HG03521 (cell line): ENCODE measurements at regions not wholly inside any gene's neighbourhood (a gene's known extent, or its start where the extent isn't known, plus 50 kb on each side); places are given as distances from the start of the nearest gene placed in this dataset.
"Not testable (repeated sequence)": the region's sequence is repeated elsewhere in the genome, so short reads cannot be mapped to it uniquely, and the experiment has no call there.

Experiments
- ATAC-seq: cut with Tn5 transposase; IDR thresholded peaks from one replicate; pipeline ENCODE4 v1.9.1; 2021; ENCODE audit warnings: mild to moderate bottlenecking, moderate library complexity; ENCODE audit not compliant: unreplicated experiment

DNA sequence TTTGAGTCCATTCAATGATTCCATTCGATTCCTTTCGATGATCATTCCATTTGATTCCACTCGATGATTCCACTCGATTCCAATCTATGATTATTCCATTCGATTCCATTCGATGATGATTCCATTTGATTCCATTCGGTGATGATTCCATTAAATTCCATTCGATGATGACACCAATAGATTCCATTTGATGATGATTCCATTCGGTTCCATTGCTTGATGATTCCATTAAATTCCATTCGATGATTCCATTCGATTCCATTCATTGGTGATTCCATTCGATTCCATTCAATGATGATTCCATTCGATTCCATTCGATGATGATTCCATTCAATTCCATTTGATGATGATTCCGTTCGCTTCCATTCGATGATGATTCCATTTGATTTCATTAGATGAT lies 1104.1 kb downstream of the RPIA start:
- not testable (repeated sequence) for ATAC-seq

DNA sequence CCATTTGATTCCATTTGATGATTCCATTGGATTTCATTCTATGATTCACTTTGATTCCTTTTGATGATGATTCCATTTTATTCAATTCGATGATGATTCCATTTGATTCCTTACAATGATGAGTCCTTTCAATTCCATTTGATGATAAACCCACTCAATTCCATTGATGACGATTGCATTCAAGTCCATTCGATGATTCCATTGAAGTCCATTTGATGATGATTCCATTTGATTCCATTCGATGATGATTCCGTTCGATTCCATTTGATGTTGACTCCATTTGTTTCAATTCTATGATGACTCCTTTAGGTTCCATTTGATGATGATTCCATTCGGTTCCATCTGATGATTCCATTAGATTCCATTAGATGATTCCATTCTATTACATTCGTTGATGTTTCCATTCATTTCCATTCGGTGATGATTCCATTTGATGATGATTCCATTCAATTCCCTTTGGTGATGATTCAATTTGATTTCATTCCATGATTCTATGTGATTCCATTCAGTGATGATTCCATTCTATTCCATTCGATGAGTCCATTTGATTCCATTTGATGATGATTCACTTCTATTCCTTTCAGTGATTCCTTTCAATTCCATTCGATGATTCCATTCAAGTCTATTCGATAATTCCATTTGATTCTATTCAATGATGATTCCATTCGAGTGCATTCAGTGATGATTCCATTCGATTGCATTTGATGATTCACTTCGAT lies 1106.0 kb downstream of the RPIA start:
- no peak for ATAC-seq

DNA sequence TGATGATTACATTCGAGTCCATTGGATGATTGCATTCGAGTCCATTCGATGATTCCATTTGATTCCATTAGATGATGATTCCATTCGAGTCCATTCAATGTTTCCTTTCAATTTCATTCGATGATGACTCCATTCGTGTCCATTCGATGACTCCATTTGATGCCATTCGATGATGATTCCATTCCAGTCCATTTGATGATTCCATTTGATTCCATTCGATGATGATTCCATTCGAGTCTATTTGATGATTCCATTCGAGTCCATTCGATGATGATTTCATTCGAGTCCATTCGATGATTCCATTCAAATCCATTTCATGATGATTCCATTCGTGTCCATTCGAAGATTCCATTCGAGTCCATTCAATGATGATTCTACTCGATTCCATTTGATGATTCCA lies 1109.7 kb downstream of the RPIA start:
- not testable (repeated sequence) for ATAC-seq

DNA sequence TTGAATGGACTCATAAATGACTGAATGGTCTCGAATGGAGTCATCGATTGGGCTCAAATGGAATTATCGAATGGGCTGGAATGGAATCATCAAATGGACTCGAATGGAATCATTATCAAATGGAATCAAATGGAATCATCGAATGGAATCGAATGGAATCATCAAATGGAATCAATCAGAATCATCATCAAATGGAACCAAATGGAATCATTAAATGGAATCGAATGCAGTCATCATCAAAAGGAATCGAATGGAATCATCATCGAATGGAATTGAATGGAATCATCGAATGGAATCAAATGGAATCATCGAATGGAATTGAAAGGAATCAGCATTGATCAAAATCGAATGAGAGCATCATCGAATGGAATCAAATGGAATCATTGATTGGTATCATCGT lies 1114.9 kb downstream of the RPIA start:
- ATAC-seq: not testable (repeated sequence)

DNA sequence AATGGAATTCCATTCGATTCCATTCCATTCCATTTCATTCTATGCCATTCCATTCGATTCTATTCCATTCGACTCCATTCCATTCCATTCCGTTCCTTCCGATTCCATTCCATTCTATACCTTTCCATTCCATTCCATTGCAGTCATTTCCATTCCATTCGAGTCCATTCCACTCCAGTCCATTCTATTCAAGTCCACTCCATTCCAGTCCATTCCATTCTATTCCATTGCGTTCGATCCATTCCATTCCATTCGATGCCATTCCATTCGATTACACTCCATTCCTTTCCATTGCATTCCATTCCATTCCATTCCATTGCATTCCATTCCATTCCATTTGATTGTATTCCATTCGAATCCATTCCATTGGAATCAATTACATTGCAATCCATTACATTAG lies 1119.8 kb downstream of the RPIA start:
- no peak for ATAC-seq

- not testable (repeated sequence) for ATAC-seq
Measured at GRCh38 chr2:89811910-89812309, 1120.4 kb downstream of the RPIA start.

GRCh38 chr2:89814359-89814758 lies 1122.9 kb downstream of the RPIA start:
- not testable (repeated sequence) for ATAC-seq

GRCh38 chr2:89818873-89819272 lies 1127.4 kb downstream of the RPIA start:
- ATAC-seq: no peak

DNA sequence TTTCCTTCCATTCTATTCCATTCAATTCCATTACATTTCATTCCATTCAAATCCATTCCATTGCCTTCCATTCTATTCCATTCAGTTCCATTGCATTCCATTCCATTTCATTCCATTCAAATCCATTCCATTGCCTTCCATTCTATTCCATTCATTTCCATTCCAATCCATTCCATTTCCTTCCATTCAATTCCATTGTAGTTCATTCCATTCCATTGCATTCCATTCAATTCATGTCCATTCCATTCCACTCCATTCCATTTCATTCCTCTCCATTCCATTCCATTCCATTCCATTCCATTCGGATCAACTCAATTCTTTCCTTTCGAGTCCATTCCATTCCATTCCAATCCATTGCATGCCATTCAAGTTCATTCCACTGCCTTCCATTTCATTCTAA lies 1128.3 kb downstream of the RPIA start:
- ATAC-seq: no peak

DNA sequence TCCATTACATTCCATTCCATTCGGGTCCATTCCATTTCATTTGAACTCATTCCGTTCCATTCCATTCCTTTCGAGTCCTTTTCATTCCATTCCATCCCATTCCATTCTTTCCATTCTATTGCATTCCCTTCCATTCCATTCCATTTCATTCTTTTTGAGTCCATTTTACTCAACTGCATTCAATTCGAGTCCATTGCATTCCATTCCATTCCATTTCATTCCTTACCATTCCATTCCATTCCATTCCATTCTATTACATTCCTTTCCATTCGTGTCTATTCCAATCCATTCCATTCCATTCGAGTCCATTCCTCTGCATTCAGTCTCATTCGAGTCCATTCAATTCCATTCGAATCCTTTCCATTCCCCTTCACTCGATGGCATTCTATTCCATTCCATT lies 1128.8 kb downstream of the RPIA start:
- ATAC-seq: no peak

GRCh38 chr2:89821455-89821945 lies 1130.0 kb downstream of the RPIA start:
- no peak for ATAC-seq

- not testable (repeated sequence) for ATAC-seq
Measured at GRCh38 chr2:89822342-89822741, 1130.9 kb downstream of the RPIA start.

DNA sequence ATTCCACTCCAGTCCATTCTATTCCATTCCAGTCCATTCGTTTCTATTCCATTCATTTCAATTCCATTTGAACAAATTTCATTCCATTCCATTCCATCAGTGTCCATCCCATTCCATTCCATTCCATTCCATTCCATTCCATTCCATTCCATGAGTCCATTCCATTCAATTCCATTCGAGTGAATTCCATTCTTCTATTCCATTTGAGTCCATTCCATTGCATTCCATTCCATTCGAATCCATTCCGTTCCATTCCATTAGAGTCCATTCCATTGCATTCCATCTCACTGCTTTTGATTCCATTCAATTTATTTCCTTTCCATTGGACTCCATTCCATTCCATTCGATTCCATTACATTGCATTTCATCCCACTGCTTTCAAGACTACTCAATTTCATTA lies 1132.1 kb downstream of the RPIA start:
- no peak for ATAC-seq

DNA sequence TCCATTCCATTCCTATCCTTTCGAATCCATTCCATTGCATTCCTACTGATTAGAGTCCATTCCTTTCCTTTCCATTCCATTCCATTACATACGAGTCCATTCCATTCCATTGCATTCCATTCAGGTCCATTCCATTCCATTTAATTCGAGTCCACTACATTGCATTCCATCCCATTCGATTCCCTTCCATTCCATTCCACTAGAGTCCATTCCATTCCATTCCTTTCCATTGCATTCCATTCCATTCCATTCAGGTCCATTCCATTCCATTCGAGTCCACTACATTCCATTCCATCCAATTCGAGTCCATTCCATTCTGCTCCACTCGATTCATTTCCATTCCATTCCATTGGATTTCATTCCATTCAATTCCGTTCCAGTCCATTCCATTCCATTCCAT lies 1133.6 kb downstream of the RPIA start:
- ATAC-seq: no peak

DNA sequence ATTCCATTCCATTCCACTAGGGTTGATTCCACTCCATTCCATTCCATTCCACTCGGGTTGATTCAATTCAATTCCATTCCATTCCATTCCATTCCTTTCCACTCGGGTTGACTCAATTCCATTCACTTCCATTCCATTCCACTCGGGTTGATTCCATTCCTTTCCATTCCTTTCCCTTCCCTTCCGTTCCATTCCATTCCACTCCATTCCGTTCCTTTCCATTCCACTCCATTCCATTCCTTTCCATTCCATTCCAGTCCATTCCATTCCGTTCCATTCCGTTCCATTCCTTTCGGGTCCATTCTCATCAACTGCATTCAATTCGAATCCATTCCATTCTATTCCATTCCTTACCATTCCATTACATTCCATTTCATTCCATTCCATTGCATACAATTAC lies 1135.3 kb downstream of the RPIA start:
- ATAC-seq: not testable (repeated sequence)

DNA sequence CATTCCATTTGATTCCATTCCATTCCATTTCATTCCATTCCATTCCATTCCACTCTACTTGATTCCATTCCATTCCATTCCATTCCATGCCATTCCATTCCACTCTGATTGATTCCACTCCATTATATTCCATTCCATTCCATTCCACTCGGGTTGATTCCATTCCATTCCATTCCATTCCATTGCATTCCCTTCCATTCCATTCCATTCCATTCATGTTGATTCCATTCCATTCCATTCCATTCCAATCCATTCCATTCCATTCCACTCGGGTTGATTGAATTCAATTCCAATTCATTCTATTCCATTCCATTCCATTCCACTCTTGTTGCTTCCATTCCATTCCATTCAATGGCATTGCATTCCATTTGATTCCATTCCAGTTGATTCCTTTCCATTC lies 1136.4 kb downstream of the RPIA start:
- ATAC-seq: not testable (repeated sequence)

GRCh38 chr2:89828416-89828815 lies 1136.9 kb downstream of the RPIA start:
- not testable (repeated sequence) for ATAC-seq

GRCh38 chr2:89828961-89829631 lies 1137.6 kb downstream of the RPIA start:
- ATAC-seq: peak; percentile 25

GRCh38 chr2:89829828-89830227 lies 1138.4 kb downstream of the RPIA start:
- no peak for ATAC-seq

DNA sequence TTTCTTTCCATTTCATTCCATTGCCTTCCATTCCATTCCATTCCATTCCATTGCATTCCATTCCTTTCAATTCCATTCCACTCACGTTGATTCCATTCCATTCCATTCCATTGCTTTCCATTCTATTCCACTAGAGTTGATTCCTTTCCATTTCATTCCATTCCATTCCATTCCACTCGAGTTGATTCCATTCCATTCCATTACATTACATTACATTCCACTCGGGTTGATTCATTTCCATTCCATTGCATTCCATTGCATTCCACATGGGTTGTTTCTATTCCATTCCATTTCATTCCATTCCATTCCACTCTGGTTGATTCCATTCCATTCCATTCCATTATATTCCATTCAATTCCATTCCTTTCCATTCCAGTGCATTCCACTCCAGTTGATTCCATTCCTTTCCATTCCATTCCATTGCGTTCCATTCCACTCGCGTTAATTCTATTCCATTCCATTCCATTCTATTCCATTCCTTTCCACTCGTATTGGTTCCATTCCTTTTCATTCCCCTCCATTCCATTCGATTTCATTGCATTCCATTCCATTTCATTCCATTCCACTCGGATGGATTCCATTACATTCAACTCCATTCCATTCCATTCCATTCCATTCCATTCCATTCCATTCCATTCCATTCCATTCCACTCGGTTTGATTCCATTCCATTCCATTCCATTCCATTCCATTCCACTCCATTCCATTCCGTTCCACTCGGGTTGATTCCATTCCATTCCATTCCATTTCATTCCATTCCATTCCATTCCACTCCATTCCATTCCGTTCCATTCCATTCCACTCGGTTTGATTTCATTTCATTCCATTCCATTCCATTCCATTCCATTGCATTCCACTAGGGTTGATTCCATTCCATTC lies 1139.1 kb downstream of the RPIA start:
- peak; percentile 32 for ATAC-seq
